ENCODE measurements at regions not wholly inside any gene's neighbourhood (a gene's known extent, or its start where the extent isn't known, plus 50 kb on each side); places are given as distances from the start of the nearest gene placed in this dataset.

DNA sequence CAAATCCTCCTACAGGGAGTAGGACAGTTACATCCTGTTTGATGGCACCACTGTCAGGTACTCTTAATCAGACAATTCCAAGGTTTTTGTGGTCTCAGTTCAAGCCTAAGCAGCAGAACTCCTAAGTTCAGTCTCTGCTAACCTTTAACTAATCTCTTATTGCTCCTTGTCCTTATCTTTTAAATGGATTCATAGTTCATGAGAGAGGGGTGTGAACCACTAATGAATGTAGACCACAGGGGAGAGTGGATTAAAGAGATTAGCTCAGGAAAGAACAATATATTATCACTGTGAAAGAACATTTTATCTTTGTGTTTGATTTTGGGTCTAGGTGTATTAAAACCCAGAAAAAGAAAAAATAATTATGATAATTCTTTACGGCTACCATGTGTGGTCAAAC lies 168.9 kb downstream of the DCK start:
- no peak for DNase-seq

DNA sequence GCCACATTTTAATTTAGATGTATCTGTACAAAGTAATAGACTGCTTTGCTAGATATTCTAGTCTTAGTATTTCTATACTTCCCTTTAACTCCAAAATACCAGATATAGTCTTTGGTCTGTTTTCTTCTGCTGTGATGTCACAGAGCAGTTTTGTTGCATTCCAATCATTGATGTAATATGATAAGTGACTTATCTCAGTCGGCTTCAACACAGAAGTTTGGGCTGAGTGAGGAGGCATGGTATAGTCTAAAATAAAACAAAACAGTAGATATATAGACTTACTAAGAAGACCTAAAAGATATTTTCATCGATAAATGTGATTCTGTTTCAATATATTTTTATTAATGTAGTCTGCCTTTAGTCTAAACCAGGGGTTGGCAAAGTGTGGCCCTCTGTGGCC lies 169.9 kb downstream of the DCK start:
- no peak for DNase-seq

DNA sequence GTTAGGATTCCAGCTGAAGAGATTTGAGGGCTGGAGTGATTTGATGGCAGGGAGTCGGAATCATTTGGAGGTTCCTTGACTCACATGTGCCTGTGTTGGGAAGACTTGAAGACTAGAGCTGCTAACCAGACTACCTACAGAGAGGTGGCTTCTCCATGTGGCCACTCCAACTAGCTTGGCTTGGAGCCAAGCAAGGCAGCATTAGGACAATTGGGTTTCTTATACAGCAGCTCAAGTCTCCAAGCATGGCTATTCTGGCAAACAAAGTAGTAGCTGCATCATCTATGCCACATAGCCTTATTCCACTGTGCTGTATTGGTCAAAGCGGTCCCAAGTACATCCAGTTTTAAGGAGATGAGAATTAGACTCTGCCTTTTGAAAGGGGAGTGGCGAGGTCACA lies 171.7 kb upstream of the SLC4A4 start:
- no peak for DNase-seq

DNA sequence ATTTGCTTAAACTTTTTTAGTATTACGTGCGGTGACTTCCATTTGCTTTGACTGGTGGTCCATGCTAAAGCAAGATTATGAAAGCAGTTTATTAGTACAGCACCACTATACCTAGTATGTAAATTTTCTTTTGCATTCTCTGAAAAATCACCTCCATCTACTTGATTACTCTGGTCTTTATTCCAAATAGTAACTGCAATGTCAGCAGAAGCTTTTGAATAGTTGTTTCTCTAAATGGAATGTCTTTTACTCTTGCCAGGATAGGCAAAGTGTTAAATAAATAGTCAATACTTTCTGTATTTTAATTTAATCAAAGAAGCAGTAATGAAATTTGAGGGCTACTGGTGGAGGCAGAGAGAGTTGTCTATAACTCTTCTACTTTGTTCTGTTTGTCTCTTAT lies 167.2 kb upstream of the SLC4A4 start:
- no peak for DNase-seq

DNA sequence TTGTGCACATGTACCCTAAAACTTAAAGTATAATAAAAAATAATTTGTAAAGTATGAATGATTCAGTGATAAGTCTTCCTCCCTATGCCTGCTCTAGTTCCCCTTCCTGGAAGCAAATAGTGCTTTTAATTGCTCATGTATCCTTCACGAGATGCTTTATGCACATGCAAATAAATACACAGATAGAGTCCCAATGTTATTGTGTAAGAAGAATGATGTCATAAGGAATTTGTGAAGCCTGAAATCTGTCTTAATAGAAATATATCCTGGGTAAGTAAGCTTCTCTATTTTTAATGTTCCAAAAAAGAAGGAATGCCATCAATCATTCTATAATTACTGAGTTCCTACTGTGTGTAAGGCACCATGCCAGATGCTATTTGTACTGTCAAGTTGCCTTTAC lies 157.5 kb upstream of the SLC4A4 start:
- DNase-seq, result no peak

DNA sequence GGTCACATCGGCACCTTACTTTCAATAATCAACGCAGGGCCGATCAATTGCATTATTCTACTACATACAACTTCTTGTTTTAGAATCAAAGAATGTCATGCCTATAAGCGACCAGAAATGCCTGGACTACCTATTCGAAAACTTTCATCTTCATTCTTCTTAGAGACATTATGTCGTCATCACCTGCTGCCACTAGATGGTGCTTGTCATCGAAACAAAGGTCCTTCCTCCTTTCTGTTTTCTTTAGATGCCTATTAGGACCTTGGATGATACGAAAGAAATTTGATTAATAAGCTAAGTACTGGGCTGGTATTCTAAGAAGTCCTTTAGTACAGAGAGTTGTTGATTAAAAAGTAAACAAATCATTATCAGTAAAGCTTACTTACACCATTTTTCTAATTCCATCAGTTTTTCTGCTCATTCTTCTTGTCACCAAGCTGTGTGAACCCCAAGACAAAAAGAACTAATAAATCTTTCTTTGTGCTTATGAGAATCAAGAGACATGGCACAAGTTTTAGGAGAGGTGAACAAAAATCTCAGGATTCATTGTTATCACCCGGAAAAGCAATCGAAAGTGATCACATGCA lies 154.5 kb upstream of the SLC4A4 start:
- peak; percentile 47 to 68 for DNase-seq

DNA sequence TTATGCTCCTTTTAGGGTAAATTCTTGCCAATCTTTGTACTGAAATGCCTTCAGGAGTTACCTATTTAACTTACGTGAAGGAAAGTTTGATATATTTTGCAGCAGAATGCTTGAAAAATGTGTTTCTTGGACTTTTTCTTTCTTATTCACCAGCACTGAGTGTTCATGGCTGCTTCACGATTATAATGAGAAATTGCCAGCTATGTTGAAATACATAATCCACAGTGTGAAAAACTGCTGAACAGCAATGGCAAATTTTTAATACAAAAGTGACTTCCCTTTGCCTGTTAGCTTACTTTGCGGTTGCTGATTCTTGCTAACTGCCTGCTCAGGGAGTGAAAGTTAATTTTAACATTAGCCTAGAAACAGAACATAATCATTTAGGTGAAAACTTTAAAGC lies 153.8 kb upstream of the SLC4A4 start:
- DNase-seq, result no peak

DNA sequence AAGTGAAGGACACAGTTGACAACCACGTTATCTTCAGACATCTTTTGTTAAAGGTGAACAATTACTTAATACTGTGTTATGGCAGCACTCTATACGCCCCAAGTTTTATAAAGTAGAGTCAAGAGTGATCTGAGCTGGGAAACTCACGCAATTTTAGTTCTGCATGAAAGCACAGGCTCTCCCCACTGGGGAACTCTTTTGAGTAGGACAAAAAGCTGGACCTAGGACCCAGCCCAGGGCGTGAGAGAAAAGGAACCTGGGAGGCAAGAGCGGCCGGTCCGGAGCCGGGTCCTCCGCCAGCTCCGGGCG lies 152.6 kb upstream of the SLC4A4 start:
- no peak for DNase-seq

DNA sequence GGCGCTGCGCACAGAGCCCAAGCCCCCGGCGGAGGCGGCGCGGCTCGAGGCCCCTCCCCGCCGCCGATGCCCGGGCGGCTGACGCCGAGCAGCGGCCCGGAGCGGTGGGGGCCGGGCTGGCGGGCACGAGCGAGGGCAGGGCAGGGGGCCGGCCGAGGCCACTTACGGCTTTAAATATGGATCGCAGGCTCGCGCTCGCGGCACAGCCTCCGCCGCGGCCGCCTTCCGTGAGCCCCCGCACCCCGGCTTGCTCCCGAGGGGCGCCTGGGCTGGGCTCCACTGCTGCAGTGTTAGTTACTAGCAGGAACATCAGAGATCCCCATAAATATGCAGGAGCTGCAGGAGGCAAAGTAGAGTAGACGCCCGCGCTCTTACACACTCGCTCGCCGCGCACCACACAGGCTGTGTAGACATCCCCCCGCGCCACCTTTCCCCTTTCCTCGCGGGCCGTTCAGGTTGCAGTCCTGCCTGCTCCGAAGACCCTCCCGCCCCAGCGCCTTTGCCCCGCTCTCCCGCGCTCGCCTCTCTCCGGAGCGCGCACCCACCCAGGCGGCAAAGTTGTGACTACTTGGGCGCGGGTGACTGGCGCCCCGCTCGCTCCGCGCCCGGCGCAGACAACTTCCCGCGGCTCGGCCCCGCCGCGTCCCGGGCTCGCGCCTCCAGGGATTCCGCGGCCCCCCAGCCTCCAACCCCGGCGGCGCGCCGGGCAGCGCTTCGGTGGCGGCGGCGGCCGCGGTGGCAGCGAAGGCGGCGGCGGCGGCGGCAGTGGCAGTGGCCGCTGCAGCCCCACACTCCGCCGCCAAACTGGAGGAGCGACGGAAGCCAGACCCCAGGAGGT lies 152.0 kb upstream of the SLC4A4 start:
- DNase-seq, result peak; percentile 37 to 60

DNA sequence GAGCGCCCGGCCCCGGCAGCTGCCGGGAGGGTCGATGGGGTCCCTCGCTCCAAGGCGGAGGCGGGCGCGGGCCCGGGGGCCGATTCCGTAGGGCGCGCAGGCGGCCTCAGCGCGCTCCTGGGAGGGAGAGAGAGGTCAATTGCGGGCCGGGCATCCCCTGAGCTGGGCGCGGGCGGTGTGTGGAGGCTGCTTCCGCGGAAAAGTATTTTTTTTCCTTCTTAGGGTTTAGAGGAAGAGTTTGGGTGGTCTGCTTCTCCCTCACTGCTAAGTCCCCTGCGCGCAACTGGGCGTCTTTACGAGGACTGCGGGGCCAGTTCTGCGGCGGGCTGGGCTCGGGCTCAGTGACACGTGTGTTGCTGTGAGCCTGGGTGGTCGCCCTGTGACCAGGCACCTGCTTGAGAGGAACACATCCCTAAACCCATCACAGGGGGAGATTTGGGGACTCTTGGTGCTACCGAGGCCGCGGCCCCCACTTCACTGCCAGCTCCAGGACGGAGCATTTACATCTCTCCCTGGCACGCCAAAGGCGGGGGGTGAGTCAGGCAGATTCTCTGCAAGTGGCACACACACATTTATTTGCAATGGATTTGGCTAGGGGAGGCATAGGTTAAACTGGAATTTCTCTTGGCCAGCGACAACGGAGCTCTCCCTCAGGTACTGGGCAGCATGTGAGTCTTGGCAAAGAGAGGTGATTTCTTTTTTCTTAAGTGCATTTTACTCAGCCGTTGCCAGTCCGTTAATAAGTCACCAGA lies 151.2 kb upstream of the SLC4A4 start:
- peak in 1 of 2 donors; percentile 14 for DNase-seq

DNA sequence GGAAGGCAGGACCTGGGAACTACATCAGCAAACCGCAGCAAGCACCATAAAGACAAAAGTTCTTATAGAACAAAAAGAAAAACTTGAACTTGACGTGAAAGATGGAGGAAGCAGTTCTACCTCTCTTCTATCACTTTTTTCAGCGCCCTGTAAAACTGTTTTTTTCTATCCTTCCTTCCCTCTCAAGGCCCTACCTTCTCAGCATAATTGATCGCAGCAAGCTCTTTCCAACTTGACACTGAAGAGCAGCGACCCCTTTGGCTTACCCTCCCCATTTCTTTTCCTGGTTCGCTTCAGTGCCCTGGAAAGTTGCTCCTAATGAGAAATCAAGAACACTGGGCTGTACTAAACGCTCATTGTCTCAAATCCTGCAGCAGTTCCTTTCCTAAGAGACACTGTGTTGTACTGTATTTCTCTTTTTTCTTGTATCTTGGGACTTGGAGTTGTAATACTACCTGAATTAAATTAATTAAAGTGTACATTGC lies 150.6 kb upstream of the SLC4A4 start:
- no peak for DNase-seq

DNA sequence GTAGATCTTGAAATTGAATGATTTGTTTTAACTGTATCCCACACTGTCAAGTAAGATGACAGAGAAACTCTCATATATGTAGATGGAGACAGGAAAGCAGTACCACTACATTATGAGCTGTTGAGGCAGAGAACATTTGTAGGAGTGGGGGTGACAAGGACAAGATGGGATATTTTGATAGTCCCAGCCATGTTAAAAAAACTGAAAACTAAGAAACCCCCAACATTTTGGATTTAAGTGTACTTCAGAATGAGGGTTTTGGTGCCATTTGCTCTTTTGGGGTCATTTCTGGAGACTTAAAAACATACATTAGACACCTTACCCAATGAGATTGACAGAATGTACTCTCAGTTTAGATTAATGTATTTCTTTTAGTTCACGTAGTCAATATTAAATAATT lies 149.9 kb upstream of the SLC4A4 start:
- no peak for DNase-seq

DNA sequence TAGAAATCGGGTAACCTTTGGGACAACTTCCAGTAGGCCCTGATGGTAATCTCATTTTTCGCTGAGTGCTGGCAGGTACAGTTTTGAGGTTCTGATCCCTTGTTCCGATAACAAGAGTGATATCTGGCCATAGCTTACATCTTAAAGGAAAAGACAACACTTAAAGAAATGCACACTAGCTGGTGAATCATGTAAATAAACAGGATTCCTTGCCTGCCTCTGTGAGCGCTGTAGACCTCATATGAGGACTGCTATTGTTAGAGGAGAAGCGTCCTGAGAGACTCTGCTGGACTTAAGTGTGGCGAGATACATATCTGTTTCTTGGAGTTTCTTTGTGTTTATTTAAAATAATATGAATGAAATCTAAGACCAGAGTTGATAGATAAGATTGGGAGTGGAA lies 149.3 kb upstream of the SLC4A4 start:
- no peak for DNase-seq

DNA sequence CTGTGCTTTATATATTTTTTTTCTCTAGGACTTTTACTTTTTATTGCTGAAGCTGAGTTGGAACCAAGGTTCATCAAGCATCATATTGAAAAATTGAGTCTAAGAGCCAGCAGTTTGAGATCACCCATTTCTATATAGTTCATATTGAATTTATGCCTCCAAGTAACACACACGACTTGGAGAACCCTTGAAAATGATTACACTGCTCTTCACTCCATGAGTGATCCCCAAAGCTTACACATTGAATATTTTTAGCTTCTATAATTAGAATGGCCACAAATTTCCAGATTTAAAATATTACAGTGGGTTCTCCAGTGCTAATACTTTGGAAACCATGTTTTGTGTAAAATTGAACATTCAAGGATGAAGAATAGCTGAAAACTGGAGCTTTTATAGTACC lies 144.4 kb upstream of the SLC4A4 start:
- DNase-seq, result no peak

DNA sequence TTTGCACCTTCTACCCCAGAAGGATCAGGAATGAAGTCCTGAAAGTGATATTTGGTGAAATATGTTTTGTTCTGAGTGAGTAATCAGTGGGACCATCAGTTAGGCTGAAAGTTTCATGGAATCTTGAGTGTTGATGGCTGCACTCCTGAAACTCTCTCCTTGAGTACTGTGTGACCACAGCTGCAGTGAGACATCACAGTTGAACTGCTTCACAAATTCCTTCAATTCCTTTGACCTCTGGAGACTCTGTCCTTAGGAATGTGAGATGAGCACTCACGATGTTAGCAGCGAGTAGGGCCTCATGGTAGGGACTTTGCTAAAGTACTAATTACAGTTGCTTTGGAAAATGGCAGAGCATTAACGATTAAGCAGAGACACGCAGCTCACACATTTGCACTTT lies 142.9 kb upstream of the SLC4A4 start:
- DNase-seq, result no peak

DNA sequence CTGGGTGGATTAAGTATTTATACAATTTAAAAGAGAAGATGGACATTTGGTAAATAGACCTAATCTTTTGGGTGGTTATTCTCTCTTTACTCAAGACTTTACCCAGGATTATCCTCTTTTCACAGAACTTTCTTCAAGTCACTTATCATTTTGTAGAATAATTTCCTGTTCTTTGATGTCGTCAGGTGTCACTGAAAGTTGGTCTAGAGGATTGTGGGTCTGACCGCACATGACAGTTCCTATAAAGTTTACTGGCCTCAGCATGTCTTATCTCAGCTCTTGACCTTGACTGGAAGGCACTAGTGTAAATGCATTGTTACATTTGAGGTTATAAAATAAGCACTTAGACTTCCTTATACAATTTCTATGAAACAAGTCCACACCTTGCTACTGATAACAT lies 139.9 kb upstream of the SLC4A4 start:
- DNase-seq, result peak in 1 of 2 donors; percentile 45

DNA sequence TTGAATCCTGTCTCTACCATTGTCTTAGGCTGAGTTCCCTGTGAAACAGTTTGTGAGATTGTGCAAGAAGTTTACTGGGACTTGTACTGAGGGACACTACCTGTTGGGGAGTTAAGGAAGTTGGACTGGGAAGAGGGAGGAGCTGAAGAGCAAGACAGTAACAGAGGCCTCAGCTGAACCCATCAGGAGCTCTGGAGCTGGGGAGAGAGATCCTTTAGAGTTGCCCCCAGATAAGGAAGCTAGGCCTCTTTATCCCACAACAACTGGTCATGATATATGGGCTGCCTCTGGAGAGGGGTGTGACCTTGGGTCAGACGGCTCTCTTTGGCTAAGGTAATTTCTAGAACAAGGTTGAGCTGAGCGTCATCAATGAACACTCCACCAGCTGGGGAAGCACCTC lies 137.8 kb upstream of the SLC4A4 start:
- no peak for DNase-seq

DNA sequence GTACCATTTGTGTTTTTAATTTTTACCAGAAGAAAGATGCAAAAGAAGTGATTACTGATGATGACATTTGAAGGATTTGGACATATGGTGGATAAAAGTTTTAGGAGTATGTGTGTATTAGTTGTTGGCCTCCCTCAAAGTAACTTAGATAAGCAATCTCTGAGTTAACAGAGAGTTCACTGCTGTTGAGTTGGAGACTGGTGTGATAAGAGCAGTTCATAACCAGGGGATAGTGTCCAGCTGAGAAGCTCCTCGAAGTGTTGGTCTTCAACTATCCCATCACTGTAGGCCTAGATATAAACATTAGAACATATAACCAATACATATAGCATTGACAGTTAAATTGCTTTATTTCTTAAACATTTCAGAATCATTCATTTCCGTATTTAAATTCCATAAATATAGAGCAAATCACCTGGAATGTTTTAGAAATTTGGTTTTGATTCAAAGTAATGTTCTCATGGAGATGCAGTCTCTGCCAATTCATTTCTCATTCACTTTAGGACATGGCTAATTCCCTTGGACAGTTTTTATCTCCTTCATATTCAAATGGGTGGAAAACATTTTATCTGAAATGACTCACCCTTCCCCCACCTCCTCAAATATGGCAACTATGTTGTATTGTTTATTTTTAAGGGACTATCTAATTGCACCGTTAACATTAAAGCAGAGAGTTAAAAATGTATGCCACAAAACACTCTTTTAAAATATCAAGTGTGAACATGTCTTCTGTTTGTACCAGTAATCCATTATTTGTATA lies 136.8 kb upstream of the SLC4A4 start:
- no peak for DNase-seq

DNA sequence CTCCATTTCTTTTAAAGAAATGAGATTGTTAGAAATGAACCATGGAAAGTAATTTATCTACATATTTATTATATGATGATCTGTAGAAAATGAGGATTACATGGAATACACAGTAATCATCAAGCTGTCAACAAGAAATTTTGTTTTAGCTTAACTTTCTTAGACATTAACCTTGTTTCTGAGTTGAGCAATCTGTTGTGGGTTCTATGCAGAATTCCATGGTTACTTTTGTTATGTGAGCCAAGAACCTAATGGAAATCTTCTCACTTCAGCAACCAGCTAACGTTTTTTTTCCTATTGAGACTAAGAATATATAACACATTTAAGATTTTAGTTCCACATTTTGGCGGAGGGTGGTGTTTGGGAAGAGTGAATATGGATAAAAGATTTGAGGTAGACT lies 136.1 kb upstream of the SLC4A4 start:
- DNase-seq, result no peak

DNA sequence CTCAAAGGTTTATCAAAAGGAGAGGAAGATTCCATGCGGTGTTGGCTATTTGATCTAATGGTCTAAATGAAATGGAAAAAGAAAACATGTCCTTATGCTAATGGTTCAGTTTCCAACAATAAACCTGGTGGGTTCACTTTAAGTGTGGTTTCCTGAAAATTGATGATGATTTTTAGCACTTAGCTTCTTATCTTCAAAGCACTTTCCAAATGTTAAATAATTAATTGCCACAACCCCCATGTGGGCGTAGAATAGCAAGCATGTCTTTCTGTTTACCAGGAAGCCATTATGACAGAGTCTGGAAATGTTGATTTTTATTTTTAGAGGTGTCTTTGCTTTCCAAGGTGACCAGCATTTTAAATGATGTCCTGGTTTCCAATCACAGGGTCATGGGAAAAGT lies 134.8 kb upstream of the SLC4A4 start:
- no peak for DNase-seq

DNA sequence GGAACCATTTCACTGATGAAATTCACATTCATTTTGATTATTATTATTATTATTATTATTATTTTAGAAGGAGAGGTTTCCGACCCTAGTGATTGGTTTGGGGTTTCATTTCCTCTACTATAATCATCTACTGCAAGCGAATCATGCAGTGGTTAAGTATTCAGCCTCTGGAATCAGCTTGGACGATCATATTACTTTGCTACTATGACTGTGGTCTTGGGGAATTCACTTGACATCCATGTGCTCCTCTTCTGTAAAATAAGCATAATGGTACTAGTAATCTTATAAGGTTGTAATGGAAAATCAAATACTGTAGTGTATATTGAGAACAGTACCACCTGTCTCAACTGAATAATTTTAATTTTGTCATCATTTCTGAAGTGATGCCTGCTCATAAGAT lies 132.1 kb upstream of the SLC4A4 start:
- DNase-seq, result no peak

DNA sequence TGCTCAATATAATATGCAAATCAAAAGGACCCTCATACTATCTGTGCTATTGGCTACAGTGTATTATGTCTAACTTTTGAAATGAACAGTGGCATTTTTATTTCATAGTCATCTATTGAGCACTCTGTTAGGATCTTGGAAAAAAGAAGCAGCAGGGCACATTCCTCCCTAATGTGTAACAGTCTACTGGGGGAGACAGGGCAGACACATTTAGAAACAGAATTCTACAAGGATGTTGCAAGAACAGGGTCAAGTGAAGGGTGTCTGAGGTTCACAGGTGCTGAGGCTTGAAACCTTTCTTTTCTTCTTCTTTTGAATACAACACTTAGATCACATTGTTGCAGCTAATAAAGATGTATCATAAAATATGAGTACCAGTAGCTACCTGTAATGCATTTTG lies 129.7 kb upstream of the SLC4A4 start:
- no peak for DNase-seq

DNA sequence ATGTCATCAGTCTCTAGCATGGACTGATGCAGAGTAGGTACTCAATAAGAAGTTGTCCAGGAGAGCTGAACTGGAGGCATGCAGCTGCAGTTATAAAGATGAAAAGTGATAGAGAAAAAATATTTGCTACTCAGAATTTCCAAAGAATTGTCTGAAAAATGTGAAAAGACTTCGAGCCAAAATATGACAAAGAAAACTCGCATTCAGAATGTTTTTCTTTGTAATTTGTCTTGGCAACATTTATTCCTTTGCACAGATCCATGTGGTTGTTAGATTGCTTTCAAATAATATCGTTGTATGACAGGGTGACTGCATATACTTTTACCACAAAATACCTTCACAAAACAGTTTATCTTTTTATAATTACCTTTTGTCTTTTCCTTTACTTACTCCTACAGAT lies 128.0 kb upstream of the SLC4A4 start:
- no peak for DNase-seq
